Fibroblast of skin of right quadriceps (primary cell): ENCODE measurements at regions not wholly inside any gene's neighbourhood (a gene's known extent, or its start where the extent isn't known, plus 50 kb on each side); places are given as distances from the start of the nearest gene placed in this dataset.
A peak's percentile ranks its signal among the peaks of the same experiment; 100 is the strongest.
"Not testable (repeated sequence)": the region's sequence is repeated elsewhere in the genome, so short reads cannot be mapped to it uniquely, and the experiment has no call there.

ENCODE experiments used
- DNase-seq: peaks from one replicate; pipeline ENCODE4 v3.0.0-alpha.2; 2013

GRCh38 chr11:86749821-86750401 is 50.4 kb upstream of the PRSS23 start:
- DNase-seq, result no peak

DNA sequence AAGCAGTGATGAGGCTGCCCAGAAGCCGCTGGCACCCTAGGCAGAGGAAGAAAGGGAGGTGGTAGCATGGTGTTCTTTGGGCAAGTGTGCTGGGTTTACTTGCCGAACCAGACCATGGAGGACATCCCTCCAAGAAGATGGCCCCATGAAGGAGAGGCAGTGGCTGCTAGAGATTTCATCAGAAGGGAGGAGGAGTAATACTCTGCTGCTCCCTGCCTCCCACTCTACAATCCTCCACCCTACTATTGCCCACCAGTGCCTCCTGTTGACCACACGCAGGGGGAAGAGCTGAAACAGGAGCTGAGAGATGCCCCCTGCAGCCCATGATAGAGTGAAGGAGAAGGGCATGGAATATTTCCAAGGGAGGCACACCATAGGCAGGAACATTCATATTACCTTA is 51.0 kb upstream of the PRSS23 start:
- DNase-seq, result no peak

DNA sequence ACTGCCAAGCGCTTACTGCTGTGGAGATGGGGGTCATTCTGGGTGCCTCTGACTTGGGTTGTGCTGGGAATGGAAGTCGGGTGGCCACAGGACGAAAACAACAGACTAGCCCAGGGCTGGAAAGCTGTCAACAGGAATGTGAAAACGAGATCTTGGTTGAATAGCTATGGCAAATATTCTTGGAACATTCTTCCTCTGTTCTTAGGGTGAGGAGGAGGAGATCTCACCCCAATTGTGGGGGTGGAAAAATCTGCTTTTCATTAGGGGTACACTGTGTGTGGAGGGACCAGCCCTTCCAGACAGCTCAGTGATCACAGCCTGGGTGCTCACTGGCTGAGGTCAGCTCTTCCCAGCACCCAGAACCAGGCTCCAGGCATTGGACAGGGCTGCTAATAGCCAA is 52.0 kb upstream of the PRSS23 start:
- DNase-seq, result peak; percentile 93

GRCh38 chr11:86747801-86748200 is 52.5 kb upstream of the PRSS23 start:
- DNase-seq, result no peak

DNA sequence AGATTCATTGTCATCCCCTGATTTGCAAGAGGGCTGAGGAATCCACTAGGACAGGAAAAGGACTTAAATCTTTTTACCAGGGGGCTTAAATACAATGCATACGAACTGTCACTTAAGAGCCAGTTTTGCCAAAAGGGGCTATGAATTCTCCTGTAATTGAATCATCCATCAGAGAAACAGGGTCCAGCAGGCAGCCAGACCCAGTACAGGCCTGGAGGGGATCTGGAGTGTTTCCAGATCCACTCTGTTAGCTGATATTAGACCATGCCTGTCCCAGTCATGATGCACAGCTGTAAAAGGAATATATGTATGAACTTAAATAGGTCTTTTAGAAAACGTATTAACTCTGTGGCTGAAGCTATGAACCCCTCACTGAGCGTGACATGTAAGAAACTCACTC is 53.8 kb upstream of the PRSS23 start:
- peak; percentile 31 for DNase-seq

DNA sequence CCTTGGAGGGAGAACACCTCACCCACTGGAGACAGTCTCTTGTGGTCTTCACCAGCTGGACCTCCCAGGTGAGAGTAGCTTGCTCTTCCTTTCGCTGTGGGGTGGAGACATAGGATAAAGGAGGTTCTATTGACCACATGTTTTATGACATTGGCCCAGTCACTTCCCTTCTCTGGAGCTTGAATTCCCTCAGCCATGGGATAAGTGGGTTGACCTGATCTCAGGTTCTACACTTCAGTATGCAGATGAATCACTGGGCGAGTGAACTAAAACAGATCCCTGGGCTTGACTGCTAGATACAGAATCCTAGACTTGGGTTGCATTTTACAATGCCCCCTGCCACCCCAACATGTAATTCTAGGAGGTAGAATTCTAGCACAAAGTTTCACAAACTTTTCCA is 54.8 kb upstream of the PRSS23 start:
- DNase-seq, result no peak

GRCh38 chr11:86743223-86744118 is 56.9 kb upstream of the PRSS23 start:
- peak; percentile 99 for DNase-seq

- peak; percentile 86 for DNase-seq
Measured at GRCh38 chr11:86741839-86742805, 58.2 kb upstream of the PRSS23 start.

- DNase-seq, result no peak
Measured at GRCh38 chr11:86741484-86741835, 58.9 kb upstream of the PRSS23 start.

DNA sequence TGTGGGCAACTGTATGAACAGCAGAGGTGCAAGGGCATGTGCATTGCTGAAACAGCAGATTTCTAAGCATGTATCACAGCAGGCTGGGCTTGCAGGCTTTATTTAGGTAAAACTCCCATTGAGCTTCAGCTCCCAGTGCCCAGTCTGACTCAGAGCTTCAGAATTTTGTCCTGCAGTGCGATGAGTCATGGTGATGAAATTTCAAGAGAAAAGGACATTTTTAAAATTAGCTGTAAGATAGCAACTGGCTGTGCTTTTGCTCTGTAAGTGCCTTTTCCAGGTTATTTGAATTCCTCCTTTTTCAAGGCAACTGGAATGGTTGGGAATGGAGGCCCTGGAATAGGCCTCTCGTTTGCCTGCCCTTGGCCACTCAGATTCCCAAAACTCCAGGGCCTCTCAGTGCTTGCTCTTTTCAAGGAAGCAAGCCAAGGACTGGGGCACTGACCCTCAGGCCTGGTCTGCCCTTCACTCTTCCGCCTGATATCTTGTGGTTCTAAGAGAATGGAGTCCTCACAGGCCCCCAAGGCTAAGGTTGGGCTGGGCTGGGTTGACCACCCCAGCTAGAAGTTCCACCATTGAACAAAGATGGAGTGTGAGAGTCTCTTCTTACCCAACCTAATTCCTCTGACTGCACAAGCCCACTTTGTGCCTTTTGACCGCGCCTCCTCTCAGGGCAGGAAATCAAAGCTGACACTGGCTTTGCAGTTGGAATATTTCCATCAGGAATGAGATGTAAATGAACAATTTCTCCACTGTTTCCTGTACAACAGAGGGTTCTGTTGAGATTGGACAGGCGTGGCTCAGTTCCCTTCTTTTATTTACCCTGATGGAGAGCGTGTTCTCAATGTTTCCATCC is 59.5 kb upstream of the PRSS23 start:
- peak; percentile 98 for DNase-seq

DNA sequence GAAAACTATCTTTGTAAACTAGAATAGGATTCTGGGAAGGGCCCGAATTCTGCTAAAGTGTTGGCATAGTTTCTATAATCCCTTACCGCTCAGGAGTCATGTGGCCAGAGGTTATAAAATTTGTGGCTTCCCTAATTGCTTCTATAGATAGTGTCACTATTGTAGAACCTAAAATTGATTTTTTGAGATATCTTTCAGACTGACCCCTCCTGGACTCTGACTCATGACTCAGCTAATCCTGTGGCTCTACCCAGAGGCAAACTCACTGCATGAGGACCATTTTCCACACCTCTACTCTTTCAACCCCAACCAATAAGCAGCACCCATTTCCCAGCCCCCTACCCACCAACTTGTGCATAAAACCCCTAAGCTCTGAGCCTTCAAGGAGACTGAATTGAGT is 61.8 kb upstream of the PRSS23 start:
- DNase-seq, result no peak

DNA sequence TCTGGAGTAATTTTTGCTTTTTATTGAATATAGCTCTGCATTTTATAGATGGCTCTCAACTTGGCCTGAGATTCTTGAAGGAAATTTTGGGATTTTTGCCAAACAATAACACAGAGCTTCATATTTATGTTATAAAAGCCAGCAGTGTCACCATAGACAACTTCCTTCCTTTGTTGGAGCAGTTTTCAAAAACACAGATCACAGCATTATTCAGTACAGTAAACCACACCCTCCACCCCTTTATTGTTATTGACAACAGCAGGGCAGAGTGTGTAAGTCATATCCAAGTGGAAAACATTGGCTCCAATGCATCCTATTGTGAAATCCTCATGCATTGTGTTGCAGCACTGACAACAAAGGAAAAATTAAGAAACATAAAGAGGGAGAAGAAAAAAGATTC is 62.6 kb upstream of the PRSS23 start:
- no peak for DNase-seq

DNA sequence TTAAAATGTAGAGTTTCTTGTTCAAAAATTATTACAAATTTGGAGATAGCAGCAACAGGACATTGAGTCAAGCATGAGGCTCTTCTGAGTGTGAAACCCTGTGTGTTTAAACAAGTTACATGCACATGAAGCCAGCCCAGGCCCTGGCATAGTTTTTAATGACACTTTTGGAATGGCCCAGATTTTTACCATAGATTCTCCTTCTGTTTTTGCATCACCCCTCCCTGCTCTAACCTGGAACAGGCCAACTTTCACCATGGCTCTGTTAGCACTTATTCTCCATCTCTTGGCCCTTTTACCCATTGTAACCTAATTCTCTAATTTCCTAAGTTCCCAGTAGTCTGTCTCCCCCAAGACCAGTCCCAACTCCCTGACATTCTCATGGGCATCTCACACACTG is 63.1 kb upstream of the PRSS23 start:
- no peak for DNase-seq

DNA sequence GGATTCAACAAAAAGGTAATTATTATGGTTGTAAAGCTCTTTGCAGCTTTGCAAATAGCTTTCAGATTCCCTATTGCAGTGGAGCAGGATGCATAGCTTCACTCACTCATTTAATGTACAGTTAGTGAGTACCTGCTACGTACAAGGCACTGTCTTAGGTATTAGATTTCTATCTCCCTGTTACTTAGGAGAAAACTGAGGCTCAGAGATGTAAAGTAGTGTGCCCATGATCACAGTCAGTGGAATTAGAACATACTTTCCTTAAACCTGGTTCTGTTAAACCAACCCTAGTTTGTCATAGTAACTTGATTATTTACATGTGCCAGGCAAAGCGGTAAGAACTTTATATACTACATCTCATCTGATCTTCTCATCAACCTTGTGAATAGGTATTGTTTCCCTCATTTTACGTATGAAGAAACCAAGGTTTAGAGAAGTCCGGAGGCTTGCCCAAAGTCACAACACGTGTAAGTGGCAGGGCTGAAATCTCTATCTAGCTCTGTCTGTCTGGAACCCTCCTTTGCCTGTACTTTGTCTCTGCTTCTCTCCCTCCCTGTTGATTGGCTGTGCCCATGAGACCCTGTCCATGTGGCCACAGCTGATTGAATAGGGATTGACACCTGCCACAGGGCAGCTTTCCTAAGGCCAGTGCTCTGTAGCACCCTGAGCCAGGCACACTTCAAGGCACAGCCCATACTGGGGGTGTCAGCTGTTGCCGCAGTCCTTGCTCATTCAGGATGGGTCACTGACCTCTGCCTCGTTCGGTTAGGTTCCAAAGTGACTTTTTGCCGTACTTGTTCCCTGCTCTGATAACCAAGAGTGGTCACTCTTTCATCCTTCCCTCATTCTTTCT is 63.8 kb upstream of the PRSS23 start:
- DNase-seq, result no peak

DNA sequence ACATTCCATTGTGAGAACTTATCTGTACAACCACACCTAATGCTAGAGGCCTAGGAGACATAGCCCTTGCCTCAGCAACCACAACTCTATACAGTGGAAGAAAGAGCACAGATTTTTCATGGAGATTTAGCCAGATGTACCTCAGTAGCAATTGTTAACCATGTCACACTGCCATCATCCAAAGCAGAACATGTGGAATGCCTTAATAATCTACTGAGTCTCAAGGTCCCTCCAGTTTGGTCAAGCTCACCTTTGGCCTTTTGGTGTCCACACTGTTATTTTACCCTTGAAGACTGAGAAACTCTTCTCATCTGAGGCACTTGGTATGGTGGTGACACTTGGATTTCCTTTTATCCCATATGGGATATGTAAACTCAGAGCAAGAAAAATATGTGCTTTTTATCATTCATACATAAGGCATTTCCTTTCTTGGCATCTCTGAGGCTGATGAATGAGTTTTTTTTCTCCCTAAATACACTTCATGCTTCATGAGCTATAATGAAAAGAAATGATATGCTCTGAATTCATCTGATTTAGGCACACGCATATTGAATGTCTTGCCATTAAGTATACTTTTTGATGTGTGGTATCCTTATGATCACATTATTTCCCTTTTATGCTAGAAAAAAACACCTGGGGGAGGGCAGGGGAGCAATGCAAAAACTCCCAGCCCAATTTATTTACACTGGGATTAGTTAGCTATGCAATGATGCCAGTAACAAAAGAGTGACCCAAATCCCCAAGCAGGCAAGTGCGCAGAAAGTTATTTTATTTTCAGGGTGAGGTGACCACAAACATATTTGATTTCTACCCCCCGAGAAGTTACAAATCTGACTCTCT is 63.3 kb upstream of the ME3 start:
- peak; percentile 87 for DNase-seq

DNA sequence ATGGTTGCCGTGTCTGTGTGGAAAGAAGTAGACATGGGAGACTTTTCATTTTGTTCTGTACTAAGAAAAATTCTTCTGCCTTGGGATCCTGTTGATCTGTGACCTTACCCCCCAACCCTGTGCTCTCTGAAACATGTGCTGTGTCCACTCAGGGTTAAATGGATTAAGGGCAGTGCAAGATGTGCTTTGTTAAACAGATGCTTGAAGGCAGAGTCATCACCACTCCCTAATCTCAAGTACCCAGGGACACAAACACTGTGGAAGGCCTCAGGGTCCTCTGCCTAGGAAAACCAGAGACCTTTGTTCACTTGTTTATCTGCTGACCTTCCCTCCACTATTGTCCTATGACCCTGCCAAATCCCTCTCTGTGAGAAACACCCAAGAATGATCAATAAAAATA is 60.3 kb upstream of the ME3 start:
- not testable (repeated sequence) for DNase-seq

- DNase-seq, result not testable (repeated sequence)
Measured at GRCh38 chr11:86732286-86732685, 59.9 kb upstream of the ME3 start.

- DNase-seq, result not testable (repeated sequence)
Measured at GRCh38 chr11:86729576-86729975, 57.2 kb upstream of the ME3 start.

- DNase-seq, result no peak
Measured at GRCh38 chr11:86728562-86728961, 56.1 kb upstream of the ME3 start.

DNA sequence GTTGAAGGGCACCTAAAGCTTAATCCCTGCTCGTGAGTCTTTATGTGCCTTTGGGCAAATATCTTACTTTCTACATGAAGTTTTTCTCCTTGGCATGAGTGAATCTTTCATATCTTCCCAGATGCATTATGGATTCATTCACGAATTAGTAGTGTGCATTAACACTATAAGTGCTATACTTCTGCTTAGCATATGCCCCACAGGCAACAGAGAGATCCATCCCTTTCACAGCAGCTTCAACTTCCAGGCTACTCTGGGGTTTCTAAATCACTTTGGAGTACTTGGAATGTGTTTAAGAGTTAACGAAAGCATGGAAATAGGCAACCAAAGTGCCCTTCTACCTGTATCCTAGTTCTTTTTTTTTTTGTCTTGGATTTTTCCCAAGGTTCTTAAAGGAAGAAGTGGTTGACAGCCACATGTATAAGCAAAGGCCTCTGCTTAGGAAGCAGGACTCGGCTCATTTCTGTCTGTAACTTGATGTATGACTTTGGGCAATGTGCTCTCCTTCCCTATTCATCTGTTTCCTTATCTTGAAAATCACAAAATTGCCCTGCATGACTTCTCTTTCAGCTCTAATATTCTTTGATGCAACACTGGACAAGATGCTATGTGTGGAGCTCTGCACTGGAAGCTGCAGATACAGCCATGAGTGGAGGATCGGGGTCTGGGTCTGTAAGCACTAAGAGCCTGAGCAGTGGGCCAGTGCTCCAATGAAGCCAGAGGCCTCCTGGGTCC is 54.5 kb upstream of the ME3 start:
- no peak for DNase-seq
